ENCODE measurements at regions not wholly inside any gene's neighbourhood (a gene's known extent, or its start where the extent isn't known, plus 50 kb on each side); places are given as distances from the start of the nearest gene placed in this dataset.
"Not testable (repeated sequence)": the region's sequence is repeated elsewhere in the genome, so short reads cannot be mapped to it uniquely, and the experiment has no call there.

DNA sequence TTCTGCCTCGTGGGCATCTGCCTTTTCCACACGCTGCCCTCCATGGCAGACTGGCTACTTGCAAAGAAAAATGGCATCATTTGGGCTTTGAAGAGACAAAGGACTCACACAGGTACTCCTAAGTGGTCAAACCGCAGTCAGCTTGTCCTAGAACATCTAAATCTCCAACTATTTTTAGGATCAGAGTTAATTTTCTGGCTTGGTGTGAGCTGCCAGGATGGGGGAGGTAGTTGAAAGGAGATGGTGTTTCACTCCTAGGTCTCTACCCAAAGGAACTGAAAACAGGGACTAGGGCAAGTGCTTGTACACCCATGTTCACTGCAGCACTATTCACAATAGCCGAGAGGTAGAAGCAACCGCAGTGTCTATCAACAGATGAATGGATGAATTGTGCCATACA, 107.9 kb upstream of the ATL2 start:
- TF ChIP-seq, protein P1, sequence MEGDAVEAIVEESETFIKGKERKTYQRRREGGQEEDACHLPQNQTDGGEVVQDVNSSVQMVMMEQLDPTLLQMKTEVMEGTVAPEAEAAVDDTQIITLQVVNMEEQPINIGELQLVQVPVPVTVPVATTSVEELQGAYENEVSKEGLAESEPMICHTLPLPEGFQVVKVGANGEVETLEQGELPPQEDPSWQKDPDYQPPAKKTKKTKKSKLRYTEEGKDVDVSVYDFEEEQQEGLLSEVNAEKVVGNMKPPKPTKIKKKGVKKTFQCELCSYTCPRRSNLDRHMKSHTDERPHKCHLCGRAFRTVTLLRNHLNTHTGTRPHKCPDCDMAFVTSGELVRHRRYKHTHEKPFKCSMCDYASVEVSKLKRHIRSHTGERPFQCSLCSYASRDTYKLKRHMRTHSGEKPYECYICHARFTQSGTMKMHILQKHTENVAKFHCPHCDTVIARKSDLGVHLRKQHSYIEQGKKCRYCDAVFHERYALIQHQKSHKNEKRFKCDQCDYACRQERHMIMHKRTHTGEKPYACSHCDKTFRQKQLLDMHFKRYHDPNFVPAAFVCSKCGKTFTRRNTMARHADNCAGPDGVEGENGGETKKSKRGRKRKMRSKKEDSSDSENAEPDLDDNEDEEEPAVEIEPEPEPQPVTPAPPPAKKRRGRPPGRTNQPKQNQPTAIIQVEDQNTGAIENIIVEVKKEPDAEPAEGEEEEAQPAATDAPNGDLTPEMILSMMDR (IDR thresholded peaks at IDR 0.05; ENCODE audit: partially characterized antibody, unreplicated experiment): no peak
- Mint-ChIP-seq H3K27me3 (ENCODE audit: unreplicated experiment) (no peaks in the 10 kb centered on the region), H3K4me1 (ENCODE audit: low read depth, unreplicated experiment) (peaks cover 20% of the 10 kb centered on the region), H3K4me3 (ENCODE audit: unreplicated experiment) (no peak overlapping the region), H3K9me3 (ENCODE audit: unreplicated experiment) (peaks cover 4% of the 10 kb centered on the region), H3K36me3 (ENCODE audit: unreplicated experiment) (peaks cover 9% of the 10 kb centered on the region), H3K27ac (ENCODE audit: unreplicated experiment) (no peak overlapping the region)
- no peak for DNase-seq

- Mint-ChIP-seq H3K36me3 (ENCODE audit: unreplicated experiment) (peaks cover 9% of the 10 kb centered on the region), H3K4me1 (ENCODE audit: low read depth, unreplicated experiment) (peaks cover 20% of the 10 kb centered on the region), H3K9me3 (ENCODE audit: unreplicated experiment) (peaks cover 5% of the 10 kb centered on the region), H3K27ac (ENCODE audit: unreplicated experiment) (no peak overlapping the region), H3K27me3 (ENCODE audit: unreplicated experiment) (no peaks in the 10 kb centered on the region), H3K4me3 (ENCODE audit: unreplicated experiment) (no peak overlapping the region)
- no peak for DNase-seq
- TF ChIP-seq, protein P1 (IDR thresholded peaks at IDR 0.05; ENCODE audit: partially characterized antibody, unreplicated experiment): no peak
These were observed 106.9 kb upstream of the ATL2 start for GRCh38 chr2:38483776-38484501.

DNA sequence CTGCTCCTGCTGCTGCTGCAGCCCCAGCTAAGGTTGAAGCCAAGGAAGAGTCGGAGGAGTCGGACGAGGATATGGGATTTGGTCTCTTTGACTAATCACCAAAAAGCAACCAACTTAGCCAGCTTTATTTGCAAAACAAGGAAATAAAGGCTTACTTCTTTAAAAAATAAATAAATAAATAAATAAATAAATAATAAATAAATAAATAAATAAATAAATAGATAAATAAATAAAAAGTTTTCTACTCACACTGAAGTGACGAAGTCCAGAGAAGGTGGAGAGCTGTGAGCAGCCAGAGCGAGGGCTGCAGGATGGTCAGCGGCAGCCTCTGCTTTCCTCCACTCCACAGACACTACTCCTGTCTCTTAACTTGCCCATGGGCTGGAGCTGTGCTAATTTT, 105.6 kb upstream of the ATL2 start:
- not testable (repeated sequence) for H3K36me3 Mint-ChIP-seq (ENCODE audit: unreplicated experiment); H3K27me3 Mint-ChIP-seq (ENCODE audit: unreplicated experiment); H3K9me3 Mint-ChIP-seq (ENCODE audit: unreplicated experiment); H3K4me3 Mint-ChIP-seq (ENCODE audit: unreplicated experiment); H3K27ac Mint-ChIP-seq (ENCODE audit: unreplicated experiment); DNase-seq
- H3K4me1 Mint-ChIP-seq (ENCODE audit: low read depth, unreplicated experiment): peaks cover 20% of the 10 kb centered on the region

GRCh38 chr2:38480617-38481016, 103.5 kb upstream of the ATL2 start:
- TF ChIP-seq, protein P1 (IDR thresholded peaks at IDR 0.05; ENCODE audit: partially characterized antibody, unreplicated experiment): no peak

DNA sequence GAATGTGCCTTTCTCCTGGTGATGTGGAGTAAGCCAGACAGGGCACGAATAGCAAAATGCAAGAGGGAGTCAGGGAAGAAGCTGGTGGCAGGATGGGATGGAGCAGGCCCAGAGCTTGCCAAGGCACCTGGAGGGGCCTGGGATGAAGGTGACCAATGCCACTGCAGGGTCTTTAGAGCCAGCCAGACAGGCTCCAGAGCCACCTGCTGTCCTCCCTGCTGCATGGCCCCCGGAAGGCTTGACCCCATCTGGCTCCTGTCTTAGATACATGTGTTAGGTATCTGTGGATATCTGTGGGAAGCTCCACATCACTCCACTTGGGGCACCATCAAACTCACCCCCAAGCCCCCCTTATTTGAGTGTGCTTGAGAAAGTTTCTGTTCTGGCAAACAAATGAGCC, 99.9 kb upstream of the ATL2 start:
- peaks cover 3% of the 10 kb centered on the region for H3K9me3 Mint-ChIP-seq (ENCODE audit: unreplicated experiment)
- peaks cover 4% of the 10 kb centered on the region for H3K27me3 Mint-ChIP-seq (ENCODE audit: unreplicated experiment)
- no peaks in the 10 kb centered on the region for H3K4me1 Mint-ChIP-seq (ENCODE audit: low read depth, unreplicated experiment)
- TF ChIP-seq, protein P1 (IDR thresholded peaks at IDR 0.05; ENCODE audit: partially characterized antibody, unreplicated experiment): no peak
- no peak for DNase-seq
- H3K36me3 Mint-ChIP-seq (ENCODE audit: unreplicated experiment): peaks cover 9% of the 10 kb centered on the region
- no peak overlapping the region for H3K4me3 Mint-ChIP-seq (ENCODE audit: unreplicated experiment)
- H3K27ac Mint-ChIP-seq (ENCODE audit: unreplicated experiment): no peak overlapping the region

More at GRCh38 chr2:38480617-38481016, 103.5 kb upstream of the ATL2 start:
- Mint-ChIP-seq H3K9me3 (ENCODE audit: unreplicated experiment) (peaks cover 5% of the 10 kb centered on the region), H3K4me1 (ENCODE audit: low read depth, unreplicated experiment) (peaks cover 13% of the 10 kb centered on the region), H3K27ac (ENCODE audit: unreplicated experiment) (no peak overlapping the region), H3K27me3 (ENCODE audit: unreplicated experiment) (no peaks in the 10 kb centered on the region), H3K4me3 (ENCODE audit: unreplicated experiment) (no peak overlapping the region), H3K36me3 (ENCODE audit: unreplicated experiment) (peaks cover 9% of the 10 kb centered on the region)
- DNase-seq: no peak

Measured in glutamatergic neuron (in vitro differentiated cells).